Putamen (tissue), 1 donor: ENCODE measurements at regions not wholly inside any gene's neighbourhood (a gene's known extent, or its start where the extent isn't known, plus 50 kb on each side); places are given as distances from the start of the nearest gene placed in this dataset.
"Not testable (repeated sequence)": the region's sequence is repeated elsewhere in the genome, so short reads cannot be mapped to it uniquely, and the experiment has no call there.

Experiments
- DNase-seq: peaks from one replicate; pipeline ENCODE4 v3.0.0-alpha.2; 2016; ENCODE audit warnings: low spot score

DNA sequence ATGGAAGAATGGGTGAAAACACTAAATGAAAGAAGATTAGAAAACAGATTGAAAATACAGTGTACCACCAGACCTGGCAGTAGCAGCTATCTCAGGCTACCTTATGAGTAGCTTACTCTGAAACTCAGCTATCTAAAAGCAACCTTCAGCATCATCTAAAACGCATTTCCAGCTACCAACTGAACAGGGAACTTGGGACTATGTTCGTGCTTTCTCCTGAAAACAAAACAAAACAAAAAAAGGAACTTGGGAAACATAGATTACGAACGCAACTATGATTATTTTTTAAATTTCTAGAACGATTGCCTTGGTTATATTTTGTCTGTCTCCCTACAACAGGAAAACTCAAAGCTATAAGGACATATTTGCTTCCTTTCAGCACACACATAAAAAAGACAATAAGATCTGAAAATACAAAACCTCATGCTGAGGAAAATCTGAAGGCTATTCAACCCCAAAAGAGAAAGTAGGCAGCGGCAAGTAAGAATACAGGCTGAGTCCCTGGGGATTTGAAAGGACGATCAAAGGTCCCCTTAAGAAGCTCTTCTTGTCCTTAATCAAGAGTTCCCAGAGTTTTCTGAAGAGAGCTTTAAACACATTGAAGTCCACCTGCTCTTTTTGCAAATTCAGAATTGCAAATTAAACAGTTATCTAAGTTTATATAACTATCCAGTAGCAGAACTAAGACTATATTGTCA is 53.4 kb downstream of the OR2K2 start:
- no peak for DNase-seq

- DNase-seq, result no peak
Measured at GRCh38 chr9:111274737-111275136, 55.3 kb downstream of the OR2K2 start.

GRCh38 chr9:111272581-111272980 is 57.4 kb downstream of the OR2K2 start:
- no peak for DNase-seq

DNA sequence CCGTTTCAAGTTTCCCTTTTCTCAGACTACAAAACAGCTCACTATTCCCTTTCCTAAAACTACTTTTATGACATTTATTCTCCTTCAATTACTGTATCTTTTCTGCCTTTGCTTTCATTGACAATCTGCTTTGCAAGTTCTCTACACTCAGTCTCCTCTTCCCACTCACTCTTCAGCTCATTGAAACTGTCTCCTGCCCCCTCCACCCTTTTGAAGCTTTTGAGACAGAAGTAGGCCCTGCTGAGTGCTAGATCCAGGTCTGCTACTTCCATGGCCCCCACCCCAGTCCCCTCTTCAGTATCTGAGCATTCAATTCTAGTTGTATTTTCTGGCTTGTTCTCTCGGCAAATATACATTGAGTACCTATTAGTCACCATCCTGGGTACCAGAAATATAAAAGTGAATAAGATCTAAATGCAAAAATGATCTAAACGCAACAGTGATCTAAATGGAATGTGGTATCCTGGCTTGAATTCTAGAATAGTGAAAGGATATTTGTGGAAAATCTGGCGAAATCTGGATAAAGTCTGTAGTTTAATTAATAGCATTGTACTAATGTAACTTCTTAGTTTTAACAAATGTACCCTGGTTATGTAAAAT is 58.4 kb downstream of the OR2K2 start:
- peak; percentile 45 for DNase-seq

DNA sequence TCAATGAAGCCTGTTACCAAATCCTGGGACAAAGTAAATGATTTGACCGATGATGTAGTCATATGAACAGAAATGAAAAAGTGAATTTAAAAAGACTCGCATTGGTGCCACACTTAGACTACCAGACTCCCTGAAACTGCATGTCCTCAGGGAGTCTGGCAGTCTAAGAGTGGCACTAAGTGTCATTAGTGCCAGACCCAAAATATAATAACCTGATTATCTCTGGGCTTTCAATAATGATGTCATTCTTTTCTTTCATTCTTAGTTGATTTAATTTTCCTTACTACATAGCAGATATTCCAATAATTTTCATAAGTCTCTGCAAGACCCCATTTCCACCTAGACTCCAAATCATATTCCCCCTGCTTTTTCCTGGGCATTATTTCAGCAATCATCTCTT is 59.0 kb downstream of the OR2K2 start:
- no peak for DNase-seq

GRCh38 chr9:111266024-111266423 is 64.0 kb downstream of the OR2K2 start:
- DNase-seq, result not testable (repeated sequence)

- DNase-seq, result no peak
Measured at GRCh38 chr9:111263116-111263515, 66.9 kb downstream of the OR2K2 start.

DNA sequence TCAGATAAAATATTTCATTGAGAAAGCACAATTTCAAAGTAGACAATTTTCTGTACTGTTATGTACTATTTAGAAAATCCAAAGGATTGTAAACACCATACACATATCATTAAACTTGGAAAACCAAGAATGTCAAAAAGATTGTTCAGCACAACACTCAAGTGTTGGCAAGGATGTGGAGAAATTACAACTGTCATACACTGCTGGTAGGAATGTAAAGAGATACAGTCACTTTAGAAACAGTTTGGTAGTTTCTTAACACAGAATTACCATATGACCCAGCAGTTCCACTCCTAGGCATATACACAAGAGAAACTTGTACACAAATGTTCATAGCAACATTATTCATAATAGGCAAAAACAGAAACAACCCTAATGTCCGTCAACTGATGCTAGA is 71.2 kb downstream of the OR2K2 start:
- DNase-seq, result no peak

- DNase-seq, result no peak
Measured at GRCh38 chr9:111258209-111258874, 71.7 kb downstream of the OR2K2 start.

DNA sequence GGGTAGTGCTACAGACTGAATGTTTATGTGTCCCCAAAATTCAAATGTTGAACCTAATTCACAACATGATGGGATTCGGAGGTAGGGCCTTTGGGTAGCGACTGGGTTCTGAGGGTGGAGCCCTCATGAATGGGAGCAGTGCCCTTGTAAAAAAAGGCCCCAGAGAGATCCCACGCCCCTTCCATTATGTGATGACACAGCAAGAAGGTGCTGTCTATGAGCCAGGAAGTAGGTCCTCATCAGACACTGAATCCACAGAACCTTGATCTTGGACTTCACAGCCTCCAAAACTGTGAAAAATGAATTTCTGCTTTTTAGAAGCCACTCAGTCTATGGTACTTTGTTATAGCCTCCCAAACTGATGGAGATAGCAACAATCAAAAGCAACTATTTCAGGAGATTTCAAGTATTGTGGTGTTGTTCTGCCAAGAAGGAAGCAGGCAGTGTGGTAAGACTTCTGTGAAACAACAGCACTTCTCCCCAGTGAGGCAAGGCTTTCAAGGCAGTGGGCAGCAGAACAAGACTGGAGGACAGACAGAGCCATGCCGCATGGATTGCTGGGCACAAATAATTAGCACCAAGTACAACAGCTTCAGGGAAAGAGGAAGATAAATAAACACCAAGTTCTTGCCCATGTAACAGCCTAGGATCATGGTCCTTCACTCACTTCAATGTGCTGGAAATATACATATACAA is 76.1 kb downstream of the OR2K2 start:
- DNase-seq, result no peak

GRCh38 chr9:111250875-111251842 is 78.9 kb downstream of the OR2K2 start:
- DNase-seq, result no peak

DNA sequence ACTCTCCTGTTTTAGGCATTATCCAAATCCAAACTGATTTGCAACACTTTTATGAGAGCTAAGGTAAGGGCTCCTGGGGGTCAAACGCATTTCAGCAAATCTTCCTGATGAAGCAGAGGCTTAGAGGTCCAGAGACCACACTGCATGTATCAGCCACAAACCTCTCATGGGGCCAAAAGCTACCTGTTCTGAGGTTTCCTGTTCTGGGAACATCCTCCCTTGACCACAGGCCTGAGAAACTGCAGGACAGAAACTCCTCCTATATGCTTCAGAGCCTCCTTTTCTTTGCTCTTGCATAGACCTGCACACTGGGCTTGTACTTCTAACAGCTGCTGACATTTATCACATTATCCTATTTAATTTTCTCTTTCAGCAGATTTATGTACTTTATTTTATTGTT is 92.6 kb downstream of the OR2K2 start:
- no peak for DNase-seq

DNA sequence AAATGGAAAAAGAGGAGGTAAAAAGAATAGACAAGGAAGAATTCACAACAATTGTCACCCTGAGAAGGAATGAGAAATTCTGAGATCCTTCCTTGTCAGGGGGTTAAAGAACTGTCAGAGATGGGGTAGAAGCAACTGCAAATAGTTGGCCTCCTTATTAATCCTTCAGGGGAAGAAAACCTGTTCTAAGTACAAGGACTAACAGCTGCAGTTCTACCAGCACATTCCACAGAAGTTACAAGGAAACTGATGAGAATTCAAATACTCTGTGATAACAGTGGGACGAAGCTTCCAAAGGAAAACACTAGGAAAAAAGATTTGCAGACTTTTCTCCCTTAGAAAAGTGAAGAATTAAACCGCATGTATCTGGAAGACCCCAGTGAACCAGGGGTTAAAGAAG is 93.7 kb downstream of the OR2K2 start:
- no peak for DNase-seq

- DNase-seq, result no peak
Measured at GRCh38 chr9:111233963-111234362, 96.1 kb downstream of the OR2K2 start.

- no peak for DNase-seq
Measured at GRCh38 chr9:111232997-111233790, 96.8 kb downstream of the OR2K2 start.

DNA sequence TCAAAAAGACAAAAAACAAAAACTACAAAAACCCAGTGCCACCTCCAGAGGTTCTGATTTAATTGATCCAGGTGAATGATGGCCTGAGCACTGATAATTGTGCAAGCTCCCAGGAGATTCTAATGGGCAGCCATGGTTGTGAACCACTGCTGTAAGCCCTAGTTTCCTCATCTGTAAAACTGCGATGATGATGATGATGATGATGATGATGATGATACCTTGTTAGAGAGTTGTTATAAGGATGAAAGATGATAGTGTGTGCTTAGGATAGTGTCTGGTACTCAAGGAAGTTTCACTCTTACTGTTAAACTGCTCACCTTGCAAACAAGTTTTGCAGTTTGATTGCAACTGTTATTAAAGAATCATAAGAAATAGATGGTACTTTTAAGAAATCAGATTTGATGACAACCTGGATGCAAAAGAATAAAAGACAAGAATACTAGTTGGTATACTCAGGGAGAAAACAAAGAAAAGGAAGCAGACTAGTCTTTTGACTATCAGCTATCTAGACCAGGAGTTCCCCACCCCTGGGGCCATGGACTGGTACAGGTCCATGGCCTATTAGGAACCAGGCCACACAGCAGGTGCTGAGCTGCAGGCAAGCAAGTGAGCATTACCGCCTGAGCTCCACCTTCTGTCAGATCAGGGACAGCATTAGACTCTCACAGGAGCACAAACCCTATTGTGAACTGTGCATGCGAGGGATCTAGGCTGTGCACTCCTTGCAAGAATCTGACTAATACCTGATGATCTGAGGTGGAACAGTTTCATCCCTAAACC is 98.0 kb downstream of the OR2K2 start:
- DNase-seq, result no peak

DNA sequence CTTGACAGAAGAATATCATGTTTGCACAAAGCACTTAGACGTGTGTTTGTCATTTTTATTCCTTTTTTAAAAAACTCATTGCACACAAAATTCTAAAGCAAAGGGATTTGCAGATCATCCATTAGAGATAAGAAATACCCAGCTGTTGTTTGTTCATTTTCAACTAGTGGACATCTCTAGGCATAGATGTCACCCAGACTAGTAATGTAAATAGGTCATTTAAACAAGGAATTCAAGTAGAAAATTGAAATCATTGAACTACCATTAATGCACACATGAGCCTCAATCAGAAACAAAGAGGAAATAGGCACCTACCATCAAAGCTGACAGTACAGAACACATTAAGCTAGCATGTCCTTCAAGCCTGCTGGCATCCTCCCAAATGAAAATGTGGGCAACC is 107.3 kb downstream of the OR2K2 start:
- no peak for DNase-seq

GRCh38 chr9:111212874-111213273 is 117.2 kb downstream of the OR2K2 start:
- DNase-seq, result no peak

GRCh38 chr9:111198936-111199335 is 131.1 kb downstream of the OR2K2 start:
- no peak for DNase-seq

- no peak for DNase-seq
Measured at GRCh38 chr9:111197256-111197655, 132.8 kb downstream of the OR2K2 start.
